ENCODE measurements at regions not wholly inside any gene's neighbourhood (a gene's known extent, or its start where the extent isn't known, plus 50 kb on each side); places are given as distances from the start of the nearest gene placed in this dataset.
A peak's percentile ranks its signal among the peaks of the same experiment; 100 is the strongest.

DNA sequence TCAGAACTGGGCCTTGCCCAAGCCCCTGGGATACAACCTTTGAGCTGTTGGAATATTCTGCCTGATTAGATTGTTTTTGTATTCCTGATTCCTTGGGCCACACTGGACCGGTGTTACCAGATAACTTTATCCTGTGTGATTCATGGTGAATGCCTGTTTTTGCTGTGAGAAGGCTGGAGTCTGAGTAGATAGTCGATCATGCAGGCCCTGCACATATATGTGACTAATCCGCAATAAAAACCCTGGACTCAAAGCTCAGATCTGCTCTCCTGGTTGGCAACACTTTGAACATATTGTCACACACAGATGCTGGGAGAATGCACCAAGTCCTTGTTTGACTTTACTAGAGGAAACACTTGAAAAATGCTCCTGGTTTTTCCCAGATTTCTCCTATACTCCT lies 183.9 kb upstream of the MBL2 start:
- TF ChIP-seq, protein P1, sequence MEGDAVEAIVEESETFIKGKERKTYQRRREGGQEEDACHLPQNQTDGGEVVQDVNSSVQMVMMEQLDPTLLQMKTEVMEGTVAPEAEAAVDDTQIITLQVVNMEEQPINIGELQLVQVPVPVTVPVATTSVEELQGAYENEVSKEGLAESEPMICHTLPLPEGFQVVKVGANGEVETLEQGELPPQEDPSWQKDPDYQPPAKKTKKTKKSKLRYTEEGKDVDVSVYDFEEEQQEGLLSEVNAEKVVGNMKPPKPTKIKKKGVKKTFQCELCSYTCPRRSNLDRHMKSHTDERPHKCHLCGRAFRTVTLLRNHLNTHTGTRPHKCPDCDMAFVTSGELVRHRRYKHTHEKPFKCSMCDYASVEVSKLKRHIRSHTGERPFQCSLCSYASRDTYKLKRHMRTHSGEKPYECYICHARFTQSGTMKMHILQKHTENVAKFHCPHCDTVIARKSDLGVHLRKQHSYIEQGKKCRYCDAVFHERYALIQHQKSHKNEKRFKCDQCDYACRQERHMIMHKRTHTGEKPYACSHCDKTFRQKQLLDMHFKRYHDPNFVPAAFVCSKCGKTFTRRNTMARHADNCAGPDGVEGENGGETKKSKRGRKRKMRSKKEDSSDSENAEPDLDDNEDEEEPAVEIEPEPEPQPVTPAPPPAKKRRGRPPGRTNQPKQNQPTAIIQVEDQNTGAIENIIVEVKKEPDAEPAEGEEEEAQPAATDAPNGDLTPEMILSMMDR (conservative IDR thresholded peaks at IDR 0.05) = no peak
- Mint-ChIP-seq H3K27ac (ENCODE audit: unreplicated experiment) (no peak overlapping the region), H3K36me3 (ENCODE audit: low read depth) (no peaks in the 10 kb centered on the region), H3K4me3 (no peak overlapping the region), H3K27me3 (ENCODE audit: low read depth) (peaks cover 21% of the 10 kb centered on the region), H3K9me3 (peaks cover 3% of the 10 kb centered on the region), H3K4me1 (peaks cover 21% of the 10 kb centered on the region)
- DNase-seq (ENCODE audit: low read depth, low spot score) = no peak

DNA sequence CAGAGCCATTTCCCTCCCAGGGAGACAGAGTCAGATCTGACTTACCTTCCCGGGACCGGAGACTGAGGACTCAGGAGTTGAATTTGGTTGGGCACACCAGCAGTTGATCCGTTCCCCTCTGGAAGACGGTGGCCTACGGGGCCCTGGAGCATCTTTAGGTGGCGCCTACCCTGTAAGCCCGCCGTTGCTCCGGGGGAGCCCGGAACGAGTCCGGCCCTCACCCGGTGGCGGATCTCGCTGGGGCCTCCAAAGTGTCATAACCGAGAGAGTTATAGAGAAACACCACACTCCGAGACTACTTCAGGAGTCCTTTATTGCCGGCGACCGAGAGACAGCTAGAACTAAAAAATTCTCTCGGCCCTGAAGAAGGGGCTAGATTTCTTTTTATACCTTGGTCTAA lies 182.8 kb upstream of the MBL2 start:
- Mint-ChIP-seq H3K27ac (ENCODE audit: unreplicated experiment) (no peak overlapping the region), H3K4me1 (peaks cover 15% of the 10 kb centered on the region), H3K9me3 (peaks cover 3% of the 10 kb centered on the region), H3K36me3 (ENCODE audit: low read depth) (no peaks in the 10 kb centered on the region), H3K4me3 (no peak overlapping the region), H3K27me3 (ENCODE audit: low read depth) (peaks cover 18% of the 10 kb centered on the region)
- DNase-seq (ENCODE audit: low read depth, low spot score) = no peak
- TF ChIP-seq, protein P1 (conservative IDR thresholded peaks at IDR 0.05) = no peak

DNA sequence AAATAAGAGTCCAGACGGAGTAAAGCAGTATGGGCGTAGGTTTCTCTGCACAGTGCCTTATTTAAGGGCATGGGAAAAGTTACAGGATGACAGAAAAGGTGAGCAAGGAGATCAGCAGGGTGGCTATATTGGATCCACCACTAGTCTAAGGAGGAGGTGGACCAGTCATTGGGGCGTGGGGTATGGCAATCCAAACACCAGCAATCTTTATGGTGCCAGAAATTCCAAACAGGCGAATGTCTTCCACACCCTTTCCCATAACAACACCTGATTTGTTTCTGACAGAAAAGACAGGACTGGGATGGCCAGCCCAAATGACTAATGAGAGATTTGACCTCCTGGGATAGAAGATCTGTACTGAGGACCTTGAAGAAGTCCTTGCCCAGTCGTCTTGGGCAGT lies 181.8 kb upstream of the MBL2 start:
- Mint-ChIP-seq H3K4me1 (peaks cover 13% of the 10 kb centered on the region), H3K4me3 (no peak overlapping the region)
- DNase-seq (ENCODE audit: low read depth, low spot score) = no peak

DNA sequence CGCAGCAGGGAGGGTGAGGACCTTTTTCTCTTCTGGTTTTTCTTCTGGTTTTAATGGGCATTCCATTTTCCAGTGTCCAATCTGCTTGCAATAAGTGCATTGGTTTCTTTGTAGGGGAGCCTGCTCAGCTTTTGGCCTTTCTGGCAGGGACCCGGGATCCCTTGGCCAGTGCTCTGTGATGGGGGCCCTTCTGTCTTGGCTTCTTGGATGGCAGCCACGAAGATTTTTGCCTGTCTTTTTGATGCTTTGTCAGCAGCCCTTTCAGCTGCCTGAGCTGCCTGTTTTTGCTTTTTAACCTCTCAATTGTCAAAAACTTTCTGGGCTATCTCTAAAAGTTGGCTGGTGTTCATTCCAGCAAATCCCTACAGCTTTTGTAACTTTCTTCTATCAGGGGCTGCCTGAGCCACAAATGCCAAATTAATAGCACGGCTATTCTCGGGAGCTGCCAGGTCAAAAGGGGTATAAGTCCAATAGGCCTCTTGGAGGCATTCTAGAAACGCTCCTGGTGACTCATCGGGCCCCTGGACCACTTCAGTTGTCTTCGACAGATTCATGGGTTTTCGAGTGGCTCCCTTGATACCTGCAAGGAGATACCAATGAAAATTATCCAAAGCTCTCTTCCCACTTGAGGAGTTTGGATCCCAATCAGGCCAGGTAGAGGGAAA lies 179.9 kb upstream of the MBL2 start:
- Mint-ChIP-seq H3K4me1 (peaks cover 12% of the 10 kb centered on the region), H3K27me3 (ENCODE audit: low read depth) (peaks cover 16% of the 10 kb centered on the region), H3K4me3 (no peak overlapping the region), H3K9me3 (peaks cover 5% of the 10 kb centered on the region), H3K36me3 (ENCODE audit: low read depth) (no peaks in the 10 kb centered on the region), H3K27ac (ENCODE audit: unreplicated experiment) (no peak overlapping the region)
- DNase-seq (ENCODE audit: low read depth, low spot score) = no peak
- TF ChIP-seq, protein P1 (conservative IDR thresholded peaks at IDR 0.05) = no peak

More for the DNA sequence above, 181.8 kb upstream of the MBL2 start:
- Mint-ChIP-seq H3K27me3 (ENCODE audit: low read depth) (peaks cover 23% of the 10 kb centered on the region), H3K9me3 (peaks cover 5% of the 10 kb centered on the region), H3K27ac (ENCODE audit: unreplicated experiment) (no peak overlapping the region), H3K36me3 (ENCODE audit: low read depth) (no peaks in the 10 kb centered on the region)
- TF ChIP-seq, protein P1 (conservative IDR thresholded peaks at IDR 0.05) = no peak

DNA sequence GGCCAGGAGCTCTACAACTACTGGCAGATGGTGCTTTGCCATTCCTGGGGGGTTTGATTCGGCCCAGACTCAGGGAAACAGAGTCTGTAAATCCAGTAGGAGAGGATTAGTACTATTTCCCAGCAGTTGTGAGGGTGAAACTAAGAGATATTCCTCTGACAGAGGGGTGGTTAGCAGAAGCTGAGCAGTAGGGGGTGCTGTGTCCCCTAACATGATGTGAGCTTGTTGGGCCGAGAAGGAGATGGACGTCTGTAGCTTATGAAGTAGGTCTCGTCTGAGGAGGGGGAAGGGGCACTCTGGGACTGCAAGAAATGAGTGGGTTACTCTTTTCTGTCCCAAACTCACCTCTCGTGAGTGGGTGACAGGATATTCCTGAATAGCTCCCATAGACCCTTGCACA lies 179.2 kb upstream of the MBL2 start:
- TF ChIP-seq, protein P1 (conservative IDR thresholded peaks at IDR 0.05) = peak; percentile 59
- Mint-ChIP-seq H3K27ac (ENCODE audit: unreplicated experiment) (no peak overlapping the region), H3K4me1 (peaks cover 12% of the 10 kb centered on the region), H3K36me3 (ENCODE audit: low read depth) (no peaks in the 10 kb centered on the region), H3K9me3 (peaks cover 7% of the 10 kb centered on the region), H3K4me3 (no peak overlapping the region), H3K27me3 (ENCODE audit: low read depth) (peaks cover 15% of the 10 kb centered on the region)
- peak; percentile 33 for DNase-seq (ENCODE audit: low read depth, low spot score)

Measured in neural crest cell (in vitro differentiated cells).